OCI-LY7 (cell line): ENCODE measurements at regions not wholly inside any gene's neighbourhood (a gene's known extent, or its start where the extent isn't known, plus 50 kb on each side); places are given as distances from the start of the nearest gene placed in this dataset.
"Not testable (repeated sequence)": the region's sequence is repeated elsewhere in the genome, so short reads cannot be mapped to it uniquely, and the experiment has no call there.

ENCODE experiments used
- BruUV-seq: library from RNA; stranded (reverse); fragments of 400-500 nt; replicated peaks from 2 replicates; lab custom pipeline; 2021; lab: Mats Ljungman, UMichigan
- CTCF ChIA-PET: fragments of 300-600 bp; sonication (Branson Sonifier 250); formaldehyde crosslinking; loops from one replicate; lab custom pipeline; 2022; ENCODE audit warnings: antibody characterized with exemption; ENCODE audit not compliant: unreplicated experiment; lab: Charles Lee
- POLR2A ChIA-PET: fragments of 300-600 bp; sonication (Branson Sonifier 250); formaldehyde crosslinking; loops from one replicate; lab custom pipeline; 2022; ENCODE audit warnings: antibody characterized with exemption; lab: Charles Lee
- DNase-seq: peaks from one replicate; pipeline ENCODE4 v3.0.0-alpha.2; 2015; ENCODE audit warnings: low spot score
- H2AFZ ChIP-seq: fragments of 200-600 bp; sonication (generic), shearing (Covaris generic); 2 replicates; pipeline ENCODE4 v1.6.1; 2014; ENCODE audit warnings: mild to moderate bottlenecking, antibody characterized with exemption, low read length, moderate library complexity
- H3K27ac ChIP-seq: fragments of 200-600 bp; sonication (generic); 2 replicates; pipeline ENCODE4 v1.5.1; 2014; ENCODE audit warnings: mixed run types, low read depth, mild to moderate bottlenecking, moderate library complexity, low read length, inconsistent platforms; ENCODE audit not compliant: poor library complexity, severe bottlenecking
- H3K36me3 ChIP-seq: fragments of 200-600 bp; sonication (generic); 2 replicates; pipeline ENCODE4 v1.6.1; 2014; ENCODE audit warnings: mild to moderate bottlenecking, antibody characterized with exemption, low read length, moderate library complexity, mixed read lengths; ENCODE audit not compliant: insufficient read depth
- H3K4me1 ChIP-seq: fragments of 200-600 bp; sonication (generic); 2 replicates; pipeline ENCODE4 v1.5.1; 2014; ENCODE audit warnings: mild to moderate bottlenecking, low read length; ENCODE audit not compliant: insufficient read depth, poor library complexity, severe bottlenecking
- H3K4me2 ChIP-seq: fragments of 200-600 bp; sonication (generic); 2 replicates; pipeline ENCODE4 v1.6.1; 2014; ENCODE audit warnings: mild to moderate bottlenecking, low read length
- H3K4me3 ChIP-seq: fragments of 200-600 bp; sonication (generic); 2 replicates; pipeline ENCODE4 v1.5.1; 2014; ENCODE audit warnings: mild to moderate bottlenecking, low read depth, low read length; ENCODE audit not compliant: poor library complexity, severe bottlenecking
- H3K79me2 ChIP-seq: fragments of 200-600 bp; sonication (generic); 2 replicates; pipeline ENCODE4 v1.6.1; 2016; ENCODE audit warnings: low read depth, mild to moderate bottlenecking, low read length, moderate library complexity, mixed read lengths; ENCODE audit not compliant: insufficient read depth
- H3K9me2 ChIP-seq: fragments of 200-600 bp; sonication (generic); 2 replicates; pipeline ENCODE4 v1.6.1; 2016; ENCODE audit warnings: mild to moderate bottlenecking, low read length, mixed read lengths; ENCODE audit not compliant: insufficient read depth
- H3K9me3 ChIP-seq: fragments of 200-600 bp; sonication (generic); 2 replicates; pipeline ENCODE4 v1.6.1; 2014; ENCODE audit warnings: mild to moderate bottlenecking, mixed run types, low read length, mixed read lengths
- H4K20me1 ChIP-seq: fragments of 200-600 bp; sonication (generic); 2 replicates; pipeline ENCODE4 v1.6.1; 2014; ENCODE audit warnings: mild to moderate bottlenecking, antibody characterized with exemption, low read length, moderate library complexity, mixed read lengths; ENCODE audit not compliant: insufficient read depth
- CTCF ChIP-seq: fragments of 200-600 bp; sonication (generic); conservative IDR thresholded peaks from 2 replicates; pipeline ENCODE4 v1.5.1; 2014; ENCODE audit warnings: mild to moderate bottlenecking, antibody characterized with exemption, low read length, moderate library complexity, mixed read lengths
- EZH2phosphoT487 ChIP-seq: fragments of 200-600 bp; sonication (generic); IDR thresholded peaks from 2 replicates; pipeline ENCODE4 v1.6.1; 2018; ENCODE audit warnings: low read depth, borderline replicate concordance, mild to moderate bottlenecking, mixed run types, antibody characterized with exemption, low read length, moderate library complexity, mixed read lengths
- intact Hi-C: fragments of 100-400 bp; cut with micrococcal nuclease; formaldehyde crosslinking; loops from one replicate; pipeline ENCODE4 v1.10.0; 2022; ENCODE audit not compliant: unreplicated experiment

- no peaks in the 10 kb centered on the region for H3K36me3 ChIP-seq
- CTCF ChIA-PET = no interaction called here
- H3K4me3 ChIP-seq = no peak overlapping the region
- H3K9me2 ChIP-seq = no peaks in the 10 kb centered on the region
- H3K27ac ChIP-seq = no peak overlapping the region
- no peak overlapping the region for H3K4me2 ChIP-seq
- H4K20me1 ChIP-seq = no peaks in the 10 kb centered on the region
- no TSS peak for BruUV-seq
- no peak overlapping the region for H2AFZ ChIP-seq
- no peaks in the 10 kb centered on the region for H3K4me1 ChIP-seq
- no peak for TF ChIP-seq CTCF
- TF ChIP-seq EZH2phosphoT487 = no peak
- intact Hi-C loops = no loop called here
- H3K9me3 ChIP-seq = no peaks in the 10 kb centered on the region
- no peaks in the 10 kb centered on the region for H3K79me2 ChIP-seq
- DNase-seq = no peak
- POLR2A ChIA-PET = interaction anchor here (1.3 kb wide), 1 partner anchor 8 kb away, joined by 5 read pairs; no protein-coding TSS in a partner anchor
Observed at GRCh38 chr11:122405547-122406341, 249.8 kb upstream of the UBASH3B start.

GRCh38 chr11:122404571-122404970, 251.0 kb upstream of the UBASH3B start:
- TF ChIP-seq CTCF = no peak
- TF ChIP-seq EZH2phosphoT487 = no peak
- POLR2A ChIA-PET = interaction anchor here (1.1 to 1.3 kb wide), 2 partner anchors 9 to 1185 kb away, joined by 4 to 5 read pairs; no protein-coding TSS in a partner anchor
- no peaks in the 10 kb centered on the region for H3K36me3 ChIP-seq
- DNase-seq = no peak
- intact Hi-C loops = no loop called here
- no peaks in the 10 kb centered on the region for H3K9me3 ChIP-seq
- H3K4me3 ChIP-seq = no peak overlapping the region
- CTCF ChIA-PET = no interaction called here
- BruUV-seq = no TSS peak
- no peak overlapping the region for H3K27ac ChIP-seq
- no peaks in the 10 kb centered on the region for H3K4me1 ChIP-seq
- H3K9me2 ChIP-seq = no peaks in the 10 kb centered on the region
- H2AFZ ChIP-seq = no peak overlapping the region
- H4K20me1 ChIP-seq = no peaks in the 10 kb centered on the region
- H3K79me2 ChIP-seq = no peaks in the 10 kb centered on the region
- no peak overlapping the region for H3K4me2 ChIP-seq

- DNase-seq, H3K4me1 ChIP-seq, POLR2A ChIA-PET, H3K79me2 ChIP-seq, BruUV-seq, CTCF ChIA-PET, intact Hi-C loops, H3K36me3 ChIP-seq, H3K4me3 ChIP-seq, H3K27ac ChIP-seq, H2AFZ ChIP-seq, H3K9me3 ChIP-seq, H3K4me2 ChIP-seq, H3K9me2 ChIP-seq, H4K20me1 ChIP-seq: not testable (repeated sequence)
Observed at GRCh38 chr11:122401581-122401980, 253.9 kb upstream of the UBASH3B start.
